ENCODE measurements at regions not wholly inside any gene's neighbourhood (a gene's known extent, or its start where the extent isn't known, plus 50 kb on each side); places are given as distances from the start of the nearest gene placed in this dataset.

GRCh38 chr18:64474773-64475172 lies 325.9 kb upstream of the LINC00305 start:
- Histone ChIP-seq H3K36me3 (ENCODE audit: low read depth) (no peaks in the 10 kb centered on the region), H3K4me1 (ENCODE audit: low read depth) (no peaks in the 10 kb centered on the region), H3K9me3 (no peaks in the 10 kb centered on the region), H3K4me3 (no peak overlapping the region)
- TF ChIP-seq, protein P1, sequence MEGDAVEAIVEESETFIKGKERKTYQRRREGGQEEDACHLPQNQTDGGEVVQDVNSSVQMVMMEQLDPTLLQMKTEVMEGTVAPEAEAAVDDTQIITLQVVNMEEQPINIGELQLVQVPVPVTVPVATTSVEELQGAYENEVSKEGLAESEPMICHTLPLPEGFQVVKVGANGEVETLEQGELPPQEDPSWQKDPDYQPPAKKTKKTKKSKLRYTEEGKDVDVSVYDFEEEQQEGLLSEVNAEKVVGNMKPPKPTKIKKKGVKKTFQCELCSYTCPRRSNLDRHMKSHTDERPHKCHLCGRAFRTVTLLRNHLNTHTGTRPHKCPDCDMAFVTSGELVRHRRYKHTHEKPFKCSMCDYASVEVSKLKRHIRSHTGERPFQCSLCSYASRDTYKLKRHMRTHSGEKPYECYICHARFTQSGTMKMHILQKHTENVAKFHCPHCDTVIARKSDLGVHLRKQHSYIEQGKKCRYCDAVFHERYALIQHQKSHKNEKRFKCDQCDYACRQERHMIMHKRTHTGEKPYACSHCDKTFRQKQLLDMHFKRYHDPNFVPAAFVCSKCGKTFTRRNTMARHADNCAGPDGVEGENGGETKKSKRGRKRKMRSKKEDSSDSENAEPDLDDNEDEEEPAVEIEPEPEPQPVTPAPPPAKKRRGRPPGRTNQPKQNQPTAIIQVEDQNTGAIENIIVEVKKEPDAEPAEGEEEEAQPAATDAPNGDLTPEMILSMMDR (IDR thresholded peaks at IDR 0.05), result no peak
- intact Hi-C loops (cut with DNase I, micrococcal nuclease), result no loop called here
- DNase-seq, result no peak
- ATAC-seq, result no peak

DNA sequence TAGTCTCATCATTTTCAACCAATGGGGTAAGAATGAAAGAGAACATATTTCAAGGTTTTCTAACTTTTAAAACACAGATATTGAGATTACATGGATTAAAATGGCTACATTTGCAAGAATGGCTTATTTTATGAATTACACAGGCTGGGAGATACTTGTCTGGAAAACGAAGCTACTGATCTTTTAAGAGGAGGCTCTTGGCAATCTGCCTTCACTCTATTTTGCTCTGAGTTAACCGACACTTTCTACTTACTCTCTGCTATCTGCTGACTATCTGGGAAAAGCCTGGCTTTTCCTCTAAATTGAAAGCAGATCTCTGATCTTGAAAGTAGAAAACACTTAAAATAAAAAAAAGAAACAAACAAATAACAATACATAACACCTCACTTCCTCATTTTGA lies 325.4 kb upstream of the LINC00305 start:
- Histone ChIP-seq H3K4me1 (ENCODE audit: low read depth) (no peaks in the 10 kb centered on the region), H3K4me3 (no peak overlapping the region), H3K36me3 (ENCODE audit: low read depth) (no peaks in the 10 kb centered on the region), H3K9me3 (no peaks in the 10 kb centered on the region)
- intact Hi-C loops (cut with DNase I, micrococcal nuclease), result no loop called here
- ATAC-seq (no peak), DNase-seq (no peak)
- TF ChIP-seq, protein P1 (IDR thresholded peaks at IDR 0.05), result no peak

DNA sequence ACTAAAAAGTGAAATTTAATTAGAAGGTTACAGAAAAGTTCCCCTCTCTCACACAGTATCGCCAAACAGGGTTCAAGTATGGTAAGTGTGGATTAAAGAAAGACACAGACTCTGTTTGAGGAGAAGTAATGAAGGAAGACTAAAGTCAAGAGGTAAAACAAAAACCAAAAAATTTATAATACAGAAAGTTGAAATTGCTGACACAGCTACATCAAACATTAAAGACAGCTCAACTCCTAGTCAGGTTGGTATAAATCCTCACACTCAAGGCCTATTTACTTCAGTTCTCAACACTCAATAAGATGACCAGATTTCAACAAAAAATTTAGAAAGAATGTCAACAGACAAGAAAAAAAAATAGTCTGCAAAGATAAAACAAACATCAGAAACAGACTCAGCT lies 300.5 kb upstream of the LINC00305 start:
- ATAC-seq (no peak), DNase-seq (no peak)
- intact Hi-C loops (cut with DNase I, micrococcal nuclease), result no loop called here

DNA sequence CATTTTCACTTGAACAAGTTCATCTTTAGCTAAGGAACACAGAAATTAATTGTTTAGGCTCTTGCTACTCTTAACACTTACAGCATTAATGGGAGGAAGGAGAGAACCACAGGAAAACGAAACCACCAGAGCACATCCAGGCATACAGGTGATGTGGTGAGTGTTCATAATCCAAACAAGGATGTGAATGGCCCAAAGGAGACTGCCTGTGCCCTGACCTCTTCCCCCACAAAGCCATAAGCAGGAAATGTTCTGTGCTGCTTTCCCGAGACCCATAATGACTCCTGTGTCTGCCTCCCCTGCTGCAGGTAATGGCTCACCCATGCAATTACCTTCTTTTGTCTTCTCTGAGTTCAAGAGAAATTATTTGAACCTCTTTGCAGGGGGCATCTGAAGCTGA lies 295.9 kb upstream of the LINC00305 start:
- TF ChIP-seq, protein P1 (IDR thresholded peaks at IDR 0.05), result no peak
- Histone ChIP-seq H3K36me3 (ENCODE audit: low read depth) (no peaks in the 10 kb centered on the region), H3K4me1 (ENCODE audit: low read depth) (no peaks in the 10 kb centered on the region), H3K9me3 (no peaks in the 10 kb centered on the region), H3K4me3 (no peak overlapping the region)
- intact Hi-C loops (cut with DNase I, micrococcal nuclease), result no loop called here
- no peak for DNase-seq
- no peak for ATAC-seq

More for the DNA sequence above, 300.5 kb upstream of the LINC00305 start:
- no peaks in the 10 kb centered on the region for H3K4me1 ChIP-seq (ENCODE audit: low read depth)
- TF ChIP-seq, protein P1 (IDR thresholded peaks at IDR 0.05), result no peak
- no peaks in the 10 kb centered on the region for H3K36me3 ChIP-seq (ENCODE audit: low read depth)
- no peak overlapping the region for H3K4me3 ChIP-seq
- no peaks in the 10 kb centered on the region for H3K9me3 ChIP-seq

DNA sequence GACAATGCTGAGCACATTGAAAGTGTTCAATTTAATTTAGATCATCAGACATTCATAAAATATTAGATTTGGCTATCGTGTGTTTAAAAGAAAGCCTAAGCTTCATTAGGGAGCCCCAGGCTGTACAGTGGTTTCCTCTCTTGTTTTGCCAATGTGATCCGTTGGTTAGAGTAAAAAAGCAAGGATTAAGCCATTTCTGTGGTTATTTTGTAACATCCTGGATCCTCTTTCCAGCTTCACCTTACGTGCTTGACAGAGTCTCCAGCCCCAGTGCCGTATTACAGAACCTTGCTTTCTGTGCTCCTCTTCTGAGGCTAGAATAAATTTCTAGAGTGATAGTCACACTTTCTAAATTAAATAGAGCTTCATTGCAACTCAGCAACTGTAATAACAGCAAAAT lies 289.3 kb upstream of the LINC00305 start:
- intact Hi-C loops (cut with DNase I, micrococcal nuclease), result no loop called here
- no peak overlapping the region for H3K4me3 ChIP-seq
- H3K36me3 ChIP-seq (ENCODE audit: low read depth), result no peaks in the 10 kb centered on the region
- H3K4me1 ChIP-seq (ENCODE audit: low read depth), result no peaks in the 10 kb centered on the region
- peaks cover 10% of the 10 kb centered on the region for H3K9me3 ChIP-seq
- DNase-seq (no peak), ATAC-seq (no peak)
- TF ChIP-seq, protein P1 (IDR thresholded peaks at IDR 0.05), result no peak

DNA sequence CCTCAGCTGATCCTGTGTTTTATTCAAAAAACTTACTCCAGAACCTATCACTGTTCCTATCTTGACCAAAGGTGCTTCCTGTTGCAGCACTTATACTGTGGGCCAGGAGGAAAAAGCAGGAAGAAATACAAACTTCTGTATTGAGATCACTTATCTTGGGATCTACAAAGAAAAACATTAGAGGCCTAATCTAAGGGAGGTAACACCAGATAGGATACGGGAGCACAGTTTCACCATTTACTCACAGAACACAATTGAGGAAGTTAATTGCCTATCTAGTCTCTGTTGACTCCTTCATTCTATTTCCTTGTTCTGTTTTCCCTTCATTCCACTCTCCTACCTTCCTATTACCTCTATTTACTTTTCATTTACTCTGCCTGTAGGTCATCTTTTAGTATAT lies 287.2 kb upstream of the LINC00305 start:
- Histone ChIP-seq H3K36me3 (ENCODE audit: low read depth) (no peaks in the 10 kb centered on the region), H3K4me1 (ENCODE audit: low read depth) (no peaks in the 10 kb centered on the region), H3K9me3 (peaks cover 12% of the 10 kb centered on the region), H3K4me3 (no peak overlapping the region)
- DNase-seq (no peak), ATAC-seq (no peak)
- TF ChIP-seq, protein P1 (IDR thresholded peaks at IDR 0.05), result no peak
- intact Hi-C loops (cut with DNase I, micrococcal nuclease), result no loop called here

Measured in mucosa of descending colon (tissue), 3 donors.